Fibroblast of lung (primary cell): ENCODE measurements at regions not wholly inside any gene's neighbourhood (a gene's known extent, or its start where the extent isn't known, plus 50 kb on each side); places are given as distances from the start of the nearest gene placed in this dataset.

Experiments used
- DNase-seq, 2 donors: peaks; one replicate each; pipeline versions ENCODE4 v3.0.0 to v3.0.0-alpha.2; 2010; ENCODE audit warnings: low read depth in 2 of 2
- H2AFZ ChIP-seq: 2 replicates; pipeline ENCODE4 v1.5.1; 2012; ENCODE audit warnings: low read length, control low read depth, inconsistent platforms
- H3K27ac ChIP-seq: 2 replicates; pipeline ENCODE4 v1.5.1; 2011; ENCODE audit warnings: low read length, control low read depth; ENCODE audit not compliant: insufficient read depth
- H3K27me3 ChIP-seq: 2 replicates; pipeline ENCODE4 v1.5.1; 2011; ENCODE audit warnings: mild to moderate bottlenecking, low read length; ENCODE audit not compliant: control insufficient read depth, insufficient read depth
- H3K36me3 ChIP-seq: 2 replicates; pipeline ENCODE4 v1.5.1; 2011; ENCODE audit warnings: low read length; ENCODE audit not compliant: control insufficient read depth, insufficient read depth
- H3K4me1 ChIP-seq: 2 replicates; pipeline ENCODE4 v1.5.1; 2011; ENCODE audit warnings: low read length; ENCODE audit not compliant: control insufficient read depth, insufficient read depth; ENCODE audit errors: extremely low read depth
- H3K4me2 ChIP-seq: 2 replicates; pipeline ENCODE4 v1.5.1; 2011; ENCODE audit warnings: low read length, control low read depth; ENCODE audit not compliant: insufficient read depth; ENCODE audit errors: extremely low read depth
- H3K4me3 ChIP-seq, 4 experiments: fragments of 200-600 bp in 1 of 4; sonication (generic) in 1 of 4; replicated peaks in 1 of 4; 2 replicates each; pipeline ENCODE4 v1.5.1; 2011 to 2016; ENCODE audit warnings: low read length in 4 of 4, low read depth in 3 of 4, mild to moderate bottlenecking in 3 of 4, control low read depth in 2 of 4, inconsistent platforms in 1 of 4, mixed read lengths in 1 of 4; ENCODE audit not compliant: insufficient read depth in 1 of 4; ENCODE audit errors: control extremely low read depth in 1 of 4
- H3K79me2 ChIP-seq: 2 replicates; pipeline ENCODE4 v1.5.1; 2012; ENCODE audit warnings: mild to moderate bottlenecking, low read length, inconsistent platforms; ENCODE audit not compliant: control insufficient read depth, insufficient read depth
- H3K9ac ChIP-seq: 2 replicates; pipeline ENCODE4 v1.5.1; 2011; ENCODE audit warnings: mild to moderate bottlenecking, low read length, control low read depth; ENCODE audit not compliant: insufficient read depth
- H3K9me3 ChIP-seq: 2 replicates; pipeline ENCODE4 v1.5.1; 2012; ENCODE audit warnings: low read depth, low read length; ENCODE audit not compliant: control insufficient read depth, insufficient read depth
- H4K20me1 ChIP-seq: 2 replicates; pipeline ENCODE4 v1.5.1; 2011; ENCODE audit warnings: low read length; ENCODE audit not compliant: control insufficient read depth, insufficient read depth; ENCODE audit errors: extremely low read depth
- CTCF ChIP-seq, 2 donors: IDR thresholded peaks in 1 of 2; conservative IDR thresholded peaks in 1 of 2; 1 replicate in 1 of 2; 2 replicates in 1 of 2; pipeline ENCODE4 v1.5.1; 2011 to 2012; ENCODE audit warnings: low read length in 2 of 2, control low read depth in 1 of 2, inconsistent platforms in 1 of 2, low read depth in 1 of 2, mild to moderate bottlenecking in 1 of 2
- EZH2 ChIP-seq: IDR thresholded peaks from 2 replicates; pipeline ENCODE4 v1.5.1; 2012; ENCODE audit warnings: low read length, control low read depth, mild to moderate bottlenecking; ENCODE audit errors: missing control alignments

GRCh38 chr4:59729321-59729720, 1470.8 kb upstream of the ADGRL3 start:
- TF ChIP-seq CTCF (conservative IDR thresholded peaks at IDR 0.05 in 1 of 2, IDR thresholded peaks at IDR 0.05 in 1 of 2; ENCODE audit: low read depth in 1 of 2, low read length in 2 of 2): no peak
- TF ChIP-seq EZH2: no peak
- H3K79me2 ChIP-seq: no peaks in the 10 kb centered on the region
- H3K4me1 ChIP-seq: no peaks in the 10 kb centered on the region
- no peaks in the 10 kb centered on the region for H4K20me1 ChIP-seq
- no peaks in the 10 kb centered on the region for H3K27me3 ChIP-seq
- H3K9me3 ChIP-seq: no peaks in the 10 kb centered on the region
- no peak overlapping the region for H3K4me2 ChIP-seq
- no peak overlapping the region for H2AFZ ChIP-seq
- no peak overlapping the region for H3K4me3 ChIP-seq
- no peak overlapping the region for H3K9ac ChIP-seq
- no peaks in the 10 kb centered on the region for H3K36me3 ChIP-seq
- H3K27ac ChIP-seq: no peak overlapping the region
- DNase-seq: no peak

- Histone ChIP-seq H3K4me2 (no peak overlapping the region), H3K27me3 (no peaks in the 10 kb centered on the region), H3K9ac (no peak overlapping the region), H3K4me1 (no peaks in the 10 kb centered on the region), H2AFZ (no peak overlapping the region), H3K4me3 (no peak overlapping the region), H4K20me1 (no peaks in the 10 kb centered on the region), H3K27ac (no peak overlapping the region), H3K36me3 (no peaks in the 10 kb centered on the region), H3K79me2 (no peaks in the 10 kb centered on the region), H3K9me3 (no peaks in the 10 kb centered on the region)
- TF ChIP-seq EZH2 (no peak), CTCF (conservative IDR thresholded peaks at IDR 0.05 in 1 of 2, IDR thresholded peaks at IDR 0.05 in 1 of 2; ENCODE audit: low read depth in 1 of 2, low read length in 2 of 2) (no peak)
- DNase-seq: no peak
Measured at GRCh38 chr4:59748433-59748832, 1451.7 kb upstream of the ADGRL3 start.

- H4K20me1 ChIP-seq: no peaks in the 10 kb centered on the region
- no peak overlapping the region for H3K4me3 ChIP-seq
- H3K4me2 ChIP-seq: no peak overlapping the region
- H3K27ac ChIP-seq: no peak overlapping the region
- no peaks in the 10 kb centered on the region for H3K9me3 ChIP-seq
- no peak overlapping the region for H3K9ac ChIP-seq
- H2AFZ ChIP-seq: no peak overlapping the region
- H3K36me3 ChIP-seq: no peaks in the 10 kb centered on the region
- H3K4me1 ChIP-seq: no peaks in the 10 kb centered on the region
- H3K27me3 ChIP-seq: no peaks in the 10 kb centered on the region
- DNase-seq: no peak
- H3K79me2 ChIP-seq: no peaks in the 10 kb centered on the region
- TF ChIP-seq CTCF (conservative IDR thresholded peaks at IDR 0.05 in 1 of 2, IDR thresholded peaks at IDR 0.05 in 1 of 2; ENCODE audit: low read depth in 1 of 2, low read length in 2 of 2) (no peak), EZH2 (no peak)
Measured at GRCh38 chr4:59759082-59759825, 1440.9 kb upstream of the ADGRL3 start.
